ENCODE measurements at regions not wholly inside any gene's neighbourhood (a gene's known extent, or its start where the extent isn't known, plus 50 kb on each side); places are given as distances from the start of the nearest gene placed in this dataset.

DNA sequence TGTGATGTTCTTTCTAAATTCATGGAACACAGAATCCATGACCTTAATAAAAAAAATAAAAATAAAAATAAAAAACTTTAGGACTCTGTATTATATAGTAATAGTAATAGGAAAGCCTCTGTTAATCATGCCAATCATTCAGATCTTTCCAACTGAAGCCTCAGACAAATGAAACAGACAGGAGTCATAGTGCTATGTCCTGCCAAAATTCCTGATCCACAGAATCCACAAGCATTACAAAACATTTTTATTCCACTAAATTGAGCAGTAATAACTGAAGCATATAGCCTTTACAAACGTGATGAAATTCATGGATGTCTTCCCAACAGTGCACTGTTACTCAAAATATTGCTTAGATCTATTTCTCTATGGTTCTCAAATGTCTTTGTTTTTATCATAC is 820.6 kb upstream of the PCDH9 start:
- no peak overlapping the region for H3K4me3 ChIP-seq
- intact Hi-C loops (cut with DNase I) = no loop called here
- no peak overlapping the region for H3K27ac ChIP-seq
- ATAC-seq (no peak), DNase-seq (no peak)
- no peaks in the 10 kb centered on the region for H3K36me3 ChIP-seq
- TF ChIP-seq, protein P1, sequence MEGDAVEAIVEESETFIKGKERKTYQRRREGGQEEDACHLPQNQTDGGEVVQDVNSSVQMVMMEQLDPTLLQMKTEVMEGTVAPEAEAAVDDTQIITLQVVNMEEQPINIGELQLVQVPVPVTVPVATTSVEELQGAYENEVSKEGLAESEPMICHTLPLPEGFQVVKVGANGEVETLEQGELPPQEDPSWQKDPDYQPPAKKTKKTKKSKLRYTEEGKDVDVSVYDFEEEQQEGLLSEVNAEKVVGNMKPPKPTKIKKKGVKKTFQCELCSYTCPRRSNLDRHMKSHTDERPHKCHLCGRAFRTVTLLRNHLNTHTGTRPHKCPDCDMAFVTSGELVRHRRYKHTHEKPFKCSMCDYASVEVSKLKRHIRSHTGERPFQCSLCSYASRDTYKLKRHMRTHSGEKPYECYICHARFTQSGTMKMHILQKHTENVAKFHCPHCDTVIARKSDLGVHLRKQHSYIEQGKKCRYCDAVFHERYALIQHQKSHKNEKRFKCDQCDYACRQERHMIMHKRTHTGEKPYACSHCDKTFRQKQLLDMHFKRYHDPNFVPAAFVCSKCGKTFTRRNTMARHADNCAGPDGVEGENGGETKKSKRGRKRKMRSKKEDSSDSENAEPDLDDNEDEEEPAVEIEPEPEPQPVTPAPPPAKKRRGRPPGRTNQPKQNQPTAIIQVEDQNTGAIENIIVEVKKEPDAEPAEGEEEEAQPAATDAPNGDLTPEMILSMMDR (IDR thresholded peaks at IDR 0.05) = no peak
- H3K27me3 ChIP-seq = no peaks in the 10 kb centered on the region
- no peaks in the 10 kb centered on the region for H3K4me1 ChIP-seq
- H3K9me3 ChIP-seq = no peaks in the 10 kb centered on the region

DNA sequence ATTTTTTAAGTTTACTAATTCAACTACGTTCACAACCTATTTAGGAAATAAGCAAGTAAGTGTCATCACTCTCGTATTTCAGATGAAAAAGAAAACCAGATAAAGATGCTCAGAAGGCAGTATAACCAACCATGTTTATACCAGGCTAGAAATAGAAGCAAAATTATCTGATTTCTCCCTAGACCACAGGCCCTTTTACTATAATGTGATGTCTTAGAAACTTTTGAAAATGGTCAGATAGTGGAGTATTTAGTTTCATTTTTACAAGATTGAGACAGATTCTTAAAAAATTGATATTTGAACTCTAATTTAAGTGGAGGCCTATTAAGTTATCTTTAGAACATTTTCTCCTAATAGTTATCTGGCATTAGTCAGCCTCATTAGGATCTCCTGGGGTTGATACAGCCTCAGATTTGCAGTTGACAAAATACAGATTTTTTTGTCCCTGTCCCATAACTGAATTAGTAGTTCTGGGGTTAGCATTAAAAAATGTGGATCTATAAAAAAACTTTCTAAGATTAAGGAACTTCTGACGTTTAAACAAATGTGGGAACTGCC is 818.7 kb upstream of the PCDH9 start:
- Histone ChIP-seq H3K27me3 (no peaks in the 10 kb centered on the region), H3K36me3 (no peaks in the 10 kb centered on the region), H3K4me1 (no peaks in the 10 kb centered on the region), H3K27ac (no peak overlapping the region), H3K9me3 (no peaks in the 10 kb centered on the region), H3K4me3 (no peak overlapping the region)
- TF ChIP-seq, protein P1 (IDR thresholded peaks at IDR 0.05) = no peak
- DNase-seq (no peak), ATAC-seq (no peak)
- intact Hi-C loops (cut with DNase I) = no loop called here

DNA sequence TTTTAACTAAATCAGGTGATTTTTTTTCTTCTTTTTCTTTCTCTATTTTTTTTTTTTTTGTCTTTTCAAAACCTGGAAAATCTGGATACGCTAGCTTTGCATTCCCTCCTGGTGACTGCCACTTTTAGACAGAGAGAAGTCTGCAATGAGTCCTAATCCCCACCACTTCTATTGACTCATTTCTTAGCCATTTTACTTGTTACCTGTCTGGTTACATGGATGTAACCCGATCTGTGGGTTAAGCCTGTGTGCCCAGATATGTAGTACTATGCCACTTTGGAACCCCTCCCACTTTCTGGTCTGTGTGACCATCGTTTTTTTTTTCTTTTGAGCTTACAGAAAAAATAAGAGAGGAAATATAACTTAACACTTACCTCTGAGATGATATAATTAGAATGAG is 817.8 kb upstream of the PCDH9 start:
- ATAC-seq (no peak), DNase-seq (no peak)
- H3K27ac ChIP-seq = no peak overlapping the region
- H3K9me3 ChIP-seq = no peaks in the 10 kb centered on the region
- no peaks in the 10 kb centered on the region for H3K4me1 ChIP-seq
- TF ChIP-seq, protein P1 (IDR thresholded peaks at IDR 0.05) = no peak
- H3K4me3 ChIP-seq = no peak overlapping the region
- intact Hi-C loops (cut with DNase I) = no loop called here
- H3K36me3 ChIP-seq = no peaks in the 10 kb centered on the region
- no peaks in the 10 kb centered on the region for H3K27me3 ChIP-seq

DNA sequence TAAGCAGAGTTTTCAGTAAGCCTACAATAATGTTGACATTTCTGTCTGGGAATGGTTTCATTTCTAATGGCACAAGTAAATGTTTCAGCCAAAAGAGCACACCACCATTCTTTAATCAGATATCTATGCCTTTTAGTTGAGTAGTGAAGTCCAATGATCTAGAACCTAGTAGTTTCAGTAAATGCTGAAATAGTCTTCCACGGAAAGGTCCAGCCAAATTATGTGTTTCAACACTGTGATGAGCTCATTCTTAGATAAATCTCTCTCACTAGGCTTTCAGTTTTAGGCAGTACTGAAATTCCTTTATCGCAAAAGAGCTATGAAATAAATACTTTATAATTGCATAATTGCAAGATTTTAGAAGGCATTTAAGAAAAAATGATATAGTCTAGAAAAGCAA is 816.8 kb upstream of the PCDH9 start:
- no peak overlapping the region for H3K27ac ChIP-seq
- intact Hi-C loops (cut with DNase I) = no loop called here
- DNase-seq = no peak
- H3K4me3 ChIP-seq = no peak overlapping the region
- H3K27me3 ChIP-seq = no peaks in the 10 kb centered on the region
- no peak for ATAC-seq
- H3K4me1 ChIP-seq = no peaks in the 10 kb centered on the region
- H3K9me3 ChIP-seq = no peaks in the 10 kb centered on the region
- H3K36me3 ChIP-seq = no peaks in the 10 kb centered on the region
- TF ChIP-seq, protein P1 (IDR thresholded peaks at IDR 0.05) = no peak

DNA sequence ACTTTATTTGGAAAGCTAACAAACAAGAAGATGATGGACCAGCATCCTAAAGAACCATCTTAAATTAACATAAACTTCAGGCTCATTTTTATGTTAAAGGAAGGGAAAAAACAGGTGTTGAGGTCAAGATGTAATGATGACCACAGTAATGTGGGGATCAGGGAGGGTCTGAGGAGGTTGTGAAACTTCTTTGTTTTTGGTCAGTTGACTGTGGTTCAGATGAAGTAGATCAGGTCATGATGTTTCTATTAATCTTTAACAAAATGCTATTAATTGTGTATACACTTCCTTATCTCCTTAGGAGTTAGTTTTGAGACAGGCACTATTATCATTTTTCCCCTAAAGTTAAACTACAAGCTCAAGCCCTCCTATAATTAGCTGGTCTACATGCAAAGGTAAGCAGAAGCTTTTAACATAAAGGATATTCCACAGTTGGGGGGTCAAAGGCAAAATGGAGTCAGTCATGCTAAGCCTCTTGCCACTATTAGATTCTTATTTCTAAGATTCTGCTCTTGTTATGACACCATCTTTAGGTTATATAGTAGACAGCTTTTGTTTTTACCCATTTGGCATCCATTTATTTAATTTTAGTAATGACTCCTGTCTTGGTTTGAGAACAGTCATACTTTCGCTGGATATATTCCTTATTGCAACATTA is 800.1 kb upstream of the PCDH9 start:
- H3K27me3 ChIP-seq = no peaks in the 10 kb centered on the region
- TF ChIP-seq, protein P1 (IDR thresholded peaks at IDR 0.05) = no peak
- DNase-seq (no peak), ATAC-seq (no peak)
- no peaks in the 10 kb centered on the region for H3K9me3 ChIP-seq
- H3K4me3 ChIP-seq = no peak overlapping the region
- H3K27ac ChIP-seq = no peak overlapping the region
- no peaks in the 10 kb centered on the region for H3K36me3 ChIP-seq
- H3K4me1 ChIP-seq = no peaks in the 10 kb centered on the region
- intact Hi-C loops (cut with DNase I) = no loop called here
